ENCODE measurements at regions not wholly inside any gene's neighbourhood (a gene's known extent, or its start where the extent isn't known, plus 50 kb on each side); places are given as distances from the start of the nearest gene placed in this dataset.

DNA sequence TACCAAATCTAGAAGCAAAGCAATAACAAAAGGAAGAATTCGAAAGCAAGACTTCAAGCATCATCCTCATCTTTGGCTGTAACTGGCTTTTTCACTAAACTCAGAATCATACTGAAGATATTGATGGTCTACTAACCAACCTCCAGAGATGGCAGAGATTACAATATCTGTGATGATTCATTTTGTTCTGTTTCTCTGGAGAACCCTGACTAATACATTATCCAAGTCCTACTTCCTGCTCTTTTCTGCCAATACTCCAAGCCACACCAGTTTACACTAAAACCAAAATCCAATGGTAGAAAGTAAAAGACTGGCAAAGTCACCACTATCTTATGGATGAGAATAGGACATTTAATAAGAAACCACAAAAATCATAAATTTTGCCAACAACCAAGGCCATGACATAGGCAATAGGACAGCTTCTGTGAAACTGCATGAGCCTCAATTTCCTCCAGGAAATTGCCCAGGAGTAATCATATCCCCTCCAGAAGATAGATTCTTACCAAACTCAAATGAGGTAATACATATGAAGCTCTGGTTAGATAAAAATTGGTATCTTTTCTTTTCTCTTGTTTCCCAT lies 159.8 kb downstream of the METTL4 start:
- H3K4me1 ChIP-seq, result no peaks in the 10 kb centered on the region
- H3K27ac ChIP-seq, result no peak overlapping the region
- no peak for TF ChIP-seq EP300 (IDR thresholded peaks at IDR 0.05)
- no peak for TF ChIP-seq POLR2A (IDR thresholded peaks at IDR 0.05)
- TF ChIP-seq, protein P1, sequence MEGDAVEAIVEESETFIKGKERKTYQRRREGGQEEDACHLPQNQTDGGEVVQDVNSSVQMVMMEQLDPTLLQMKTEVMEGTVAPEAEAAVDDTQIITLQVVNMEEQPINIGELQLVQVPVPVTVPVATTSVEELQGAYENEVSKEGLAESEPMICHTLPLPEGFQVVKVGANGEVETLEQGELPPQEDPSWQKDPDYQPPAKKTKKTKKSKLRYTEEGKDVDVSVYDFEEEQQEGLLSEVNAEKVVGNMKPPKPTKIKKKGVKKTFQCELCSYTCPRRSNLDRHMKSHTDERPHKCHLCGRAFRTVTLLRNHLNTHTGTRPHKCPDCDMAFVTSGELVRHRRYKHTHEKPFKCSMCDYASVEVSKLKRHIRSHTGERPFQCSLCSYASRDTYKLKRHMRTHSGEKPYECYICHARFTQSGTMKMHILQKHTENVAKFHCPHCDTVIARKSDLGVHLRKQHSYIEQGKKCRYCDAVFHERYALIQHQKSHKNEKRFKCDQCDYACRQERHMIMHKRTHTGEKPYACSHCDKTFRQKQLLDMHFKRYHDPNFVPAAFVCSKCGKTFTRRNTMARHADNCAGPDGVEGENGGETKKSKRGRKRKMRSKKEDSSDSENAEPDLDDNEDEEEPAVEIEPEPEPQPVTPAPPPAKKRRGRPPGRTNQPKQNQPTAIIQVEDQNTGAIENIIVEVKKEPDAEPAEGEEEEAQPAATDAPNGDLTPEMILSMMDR (IDR thresholded peaks at IDR 0.05), result no peak
- no peak for TF ChIP-seq POLR2AphosphoS5 (IDR thresholded peaks at IDR 0.05)
- no peaks in the 10 kb centered on the region for H3K27me3 ChIP-seq
- intact Hi-C loops (cut with DNase I; ENCODE audit: low total_unique reads), result no loop called here
- no peaks in the 10 kb centered on the region for H3K36me3 ChIP-seq
- H3K4me3 ChIP-seq, result no peak overlapping the region
- DNase-seq, result no peak
- H3K9me3 ChIP-seq, result no peaks in the 10 kb centered on the region
- WGBS, 5 donors, result 79 to 97% (median 94%) methylated on average over 1 of the region's 1 CpG

DNA sequence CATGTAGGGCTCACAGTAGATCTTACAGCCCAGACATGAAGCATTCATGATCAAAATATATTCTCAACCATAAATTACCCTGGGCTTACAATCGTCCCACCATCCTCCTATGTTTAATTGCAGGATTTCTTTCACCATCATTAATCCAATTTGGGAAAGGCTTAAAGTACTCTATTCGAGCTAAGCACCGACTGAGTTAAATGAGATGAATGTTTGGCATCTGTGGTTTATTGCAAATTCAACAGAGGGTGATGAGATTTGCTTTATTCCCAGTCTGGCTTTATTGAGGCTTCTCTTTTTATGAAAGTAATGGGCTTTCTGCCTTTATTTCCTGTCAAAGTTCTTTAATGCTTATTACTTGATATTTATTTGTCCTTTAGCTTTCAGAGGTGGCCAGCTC lies 159.0 kb downstream of the METTL4 start:
- DNase-seq, result no peak
- 68 to 84% (median 76%) methylated on average over 3 of the region's 3 CpGs for WGBS, 5 donors
- intact Hi-C loops (cut with DNase I; ENCODE audit: low total_unique reads), result no loop called here
- TF ChIP-seq POLR2AphosphoS5 (IDR thresholded peaks at IDR 0.05), result no peak
- TF ChIP-seq POLR2A (IDR thresholded peaks at IDR 0.05), result no peak
- TF ChIP-seq, protein P1 (IDR thresholded peaks at IDR 0.05), result no peak
- TF ChIP-seq EP300 (IDR thresholded peaks at IDR 0.05), result no peak
- no peaks in the 10 kb centered on the region for H3K36me3 ChIP-seq
- H3K27ac ChIP-seq, result no peak overlapping the region
- H3K4me3 ChIP-seq, result no peak overlapping the region
- H3K9me3 ChIP-seq, result no peaks in the 10 kb centered on the region
- H3K4me1 ChIP-seq, result no peaks in the 10 kb centered on the region
- no peaks in the 10 kb centered on the region for H3K27me3 ChIP-seq

DNA sequence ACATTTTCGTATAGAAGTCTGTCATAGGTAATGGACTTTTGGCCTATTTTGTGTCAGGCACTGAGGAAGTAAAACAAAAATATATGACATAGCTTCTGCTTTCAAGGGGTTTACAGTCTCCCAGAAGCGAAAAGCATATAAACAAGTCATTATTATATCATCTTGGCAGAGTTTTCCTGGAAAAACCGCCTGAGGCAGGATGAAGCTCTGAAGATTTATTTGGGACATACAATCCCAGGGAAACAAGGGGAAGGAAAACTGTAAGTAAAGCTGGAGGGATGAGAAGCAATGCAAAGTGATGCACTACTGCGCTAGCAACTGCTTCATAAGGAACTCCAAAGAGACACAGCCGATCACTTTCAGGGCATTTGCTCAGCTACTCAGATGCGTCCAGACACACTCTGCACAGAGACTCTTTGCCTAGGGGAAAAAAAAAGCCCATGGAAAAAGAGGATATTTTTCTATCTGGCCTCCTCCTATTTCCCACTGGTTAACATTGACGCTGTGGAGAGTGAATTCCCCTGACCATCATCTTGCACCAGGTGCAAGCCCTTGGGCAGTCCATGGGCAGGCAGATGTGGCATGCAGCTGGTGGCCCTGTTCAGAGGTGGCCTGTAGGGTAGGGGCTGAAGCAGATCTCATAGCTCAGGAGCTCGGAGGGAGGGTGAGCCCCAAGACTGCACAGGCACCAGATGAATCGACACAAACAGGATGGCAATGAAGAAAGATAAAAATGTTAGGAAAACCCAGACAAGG lies 158.1 kb downstream of the METTL4 start:
- TF ChIP-seq POLR2A (IDR thresholded peaks at IDR 0.05), result no peak
- TF ChIP-seq, protein P1 (IDR thresholded peaks at IDR 0.05), result no peak
- no peak for TF ChIP-seq POLR2AphosphoS5 (IDR thresholded peaks at IDR 0.05)
- TF ChIP-seq EP300 (IDR thresholded peaks at IDR 0.05), result no peak
- Histone ChIP-seq H3K9me3 (no peaks in the 10 kb centered on the region), H3K27ac (no peak overlapping the region), H3K36me3 (no peaks in the 10 kb centered on the region), H3K27me3 (no peaks in the 10 kb centered on the region), H3K4me3 (no peak overlapping the region), H3K4me1 (no peaks in the 10 kb centered on the region)
- 67 to 84% (median 77%) methylated on average over 9 of the region's 9 CpGs for WGBS, 5 donors
- intact Hi-C loops (cut with DNase I; ENCODE audit: low total_unique reads), result no loop called here
- no peak for DNase-seq

DNA sequence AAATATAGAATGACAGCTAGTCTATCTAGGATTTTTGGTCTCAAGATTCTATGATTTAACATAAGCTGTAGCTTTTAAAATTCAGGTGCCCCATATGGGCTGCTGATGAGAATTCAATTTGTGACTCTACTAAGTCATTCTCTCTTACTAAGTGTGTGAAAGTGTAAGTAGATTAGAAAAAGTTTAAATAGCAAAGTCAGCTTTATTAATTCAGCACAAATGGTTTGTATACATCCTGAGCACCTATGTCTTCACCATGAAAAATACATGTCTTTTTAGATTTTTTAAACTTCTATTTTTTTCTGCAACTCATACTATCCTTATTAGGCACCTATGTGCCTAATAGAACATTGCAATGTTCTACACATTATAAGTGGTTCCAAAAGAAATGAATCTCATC lies 157.1 kb downstream of the METTL4 start:
- Histone ChIP-seq H3K4me1 (no peaks in the 10 kb centered on the region), H3K4me3 (no peak overlapping the region), H3K9me3 (no peaks in the 10 kb centered on the region), H3K27me3 (no peaks in the 10 kb centered on the region), H3K36me3 (no peaks in the 10 kb centered on the region), H3K27ac (no peak overlapping the region)
- no peak for DNase-seq
- intact Hi-C loops (cut with DNase I; ENCODE audit: low total_unique reads), result no loop called here
- TF ChIP-seq POLR2A (IDR thresholded peaks at IDR 0.05) (no peak), EP300 (IDR thresholded peaks at IDR 0.05) (no peak), POLR2AphosphoS5 (IDR thresholded peaks at IDR 0.05) (no peak)
- TF ChIP-seq, protein P1 (IDR thresholded peaks at IDR 0.05), result no peak

Measured in stomach (tissue), 8 donors.